Activated CD8-positive, alpha-beta memory T cell treated with anti-CD3 and anti-CD28 coated beads for 24 hours (primary cell): ENCODE measurements at regions not wholly inside any gene's neighbourhood (a gene's known extent, or its start where the extent isn't known, plus 50 kb on each side); places are given as distances from the start of the nearest gene placed in this dataset.
"Not testable (repeated sequence)": the region's sequence is repeated elsewhere in the genome, so short reads cannot be mapped to it uniquely, and the experiment has no call there.

Experiments used
- DNase-seq: peaks from one replicate; pipeline ENCODE4 v3.0.0-alpha.2; 2020

DNA sequence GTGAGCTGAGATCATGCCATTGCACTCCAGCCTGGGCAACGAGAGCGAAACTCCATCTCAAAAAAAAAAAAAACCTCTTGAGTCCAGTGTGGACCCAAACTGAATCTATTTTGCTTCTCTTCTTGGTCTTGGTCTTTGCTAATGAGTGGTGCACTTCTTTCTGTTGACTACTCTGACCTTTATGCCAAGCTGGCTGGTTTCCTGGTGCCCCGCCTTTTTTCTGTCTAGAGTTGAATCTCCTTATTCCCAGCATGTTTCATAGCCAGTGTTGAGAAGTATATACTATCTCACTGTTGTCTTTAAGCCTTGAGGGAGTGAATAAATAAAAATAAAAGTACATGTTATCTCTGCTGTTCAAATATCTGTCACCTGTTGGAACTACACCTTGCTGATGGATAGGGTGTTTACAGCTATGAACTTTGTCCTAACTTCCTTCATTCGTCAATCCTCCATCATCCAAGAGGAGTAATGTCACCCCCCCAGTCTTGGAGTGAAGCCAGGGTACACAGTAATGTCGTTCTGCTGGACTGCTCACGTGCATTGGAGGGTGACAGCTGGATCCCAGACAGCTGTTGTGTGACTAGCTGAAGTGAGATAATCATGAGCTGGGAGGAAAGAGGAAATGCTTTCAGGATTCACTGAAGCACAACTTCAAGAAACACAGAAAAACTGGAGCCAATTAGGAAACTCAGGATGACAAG is 99.3 kb upstream of the PRKG2 start:
- no peak for DNase-seq

DNA sequence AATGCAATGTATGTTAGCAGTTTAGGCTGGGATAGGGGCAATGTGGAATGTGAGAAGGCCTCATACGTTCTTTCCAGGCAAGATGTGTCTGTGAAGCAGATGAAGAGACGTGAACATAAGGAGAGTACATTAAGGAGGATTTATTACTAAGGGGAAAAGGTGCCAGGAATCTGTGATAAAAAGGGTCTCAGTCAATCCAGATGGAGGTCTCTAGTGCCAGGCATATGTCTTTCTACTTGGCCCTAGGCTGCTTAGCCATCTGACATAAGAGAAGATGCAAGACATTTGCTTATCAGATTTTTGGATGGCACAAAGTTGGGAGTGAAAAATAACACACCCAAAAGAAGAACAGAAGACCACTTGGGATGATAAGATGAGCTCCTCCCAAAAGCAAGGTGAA is 93.0 kb upstream of the PRKG2 start:
- DNase-seq, result no peak

DNA sequence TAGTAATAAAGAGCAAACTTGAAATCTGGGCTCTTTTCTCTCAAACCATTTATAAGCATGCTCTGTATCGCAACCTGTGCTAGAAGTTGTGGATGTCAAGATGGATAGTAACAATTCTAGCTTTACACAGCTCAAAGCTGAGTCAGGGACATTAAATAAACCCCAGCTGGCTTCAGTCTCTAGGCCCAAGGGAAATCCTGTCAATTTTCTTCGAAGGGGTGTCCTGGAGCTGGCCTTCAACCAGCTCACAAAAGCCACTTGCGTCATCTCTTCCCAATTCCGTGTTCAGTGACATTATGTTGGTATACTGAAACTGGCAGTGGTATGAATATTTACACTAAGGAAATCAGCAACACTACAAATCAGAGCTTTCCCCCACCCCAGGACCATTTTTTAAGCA is 89.8 kb upstream of the PRKG2 start:
- no peak for DNase-seq

DNA sequence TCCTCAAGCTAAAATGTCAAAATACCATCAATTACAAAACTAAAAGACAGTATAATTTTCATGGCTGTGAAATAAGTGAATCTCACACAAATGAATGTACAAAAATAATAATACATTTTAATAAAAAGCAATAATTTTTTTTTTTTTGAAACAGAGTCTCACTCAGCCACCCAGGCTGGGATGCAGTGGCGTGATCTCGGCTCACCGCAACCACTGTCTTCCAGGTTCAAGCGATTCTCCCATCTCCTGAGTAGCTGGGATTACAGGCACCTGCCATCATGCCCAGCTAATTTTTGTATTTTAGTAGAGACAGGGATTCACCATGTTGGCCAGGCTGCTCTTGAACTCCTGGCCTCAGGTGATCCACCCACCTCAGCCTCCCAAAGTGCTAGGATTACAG is 85.3 kb upstream of the PRKG2 start:
- not testable (repeated sequence) for DNase-seq

DNA sequence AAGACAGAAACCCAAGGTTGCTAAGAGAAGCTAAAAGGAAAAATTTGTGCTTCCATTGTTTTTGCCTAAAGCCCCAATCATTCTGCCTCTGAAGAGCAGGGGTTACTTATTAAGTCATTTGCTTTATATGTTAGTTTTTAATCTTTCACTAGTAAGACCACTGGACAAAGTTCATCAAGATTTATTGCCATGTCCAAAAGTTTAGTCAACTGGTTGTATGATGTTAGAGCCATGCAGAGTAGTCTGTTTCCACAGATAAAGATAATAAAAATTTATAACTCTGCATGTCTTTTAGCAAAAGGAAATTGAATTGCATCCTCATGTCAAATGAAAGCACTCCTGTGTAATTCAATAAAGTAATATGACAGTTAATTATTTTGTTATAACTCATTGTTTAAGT is 75.8 kb upstream of the PRKG2 start:
- DNase-seq, result no peak

DNA sequence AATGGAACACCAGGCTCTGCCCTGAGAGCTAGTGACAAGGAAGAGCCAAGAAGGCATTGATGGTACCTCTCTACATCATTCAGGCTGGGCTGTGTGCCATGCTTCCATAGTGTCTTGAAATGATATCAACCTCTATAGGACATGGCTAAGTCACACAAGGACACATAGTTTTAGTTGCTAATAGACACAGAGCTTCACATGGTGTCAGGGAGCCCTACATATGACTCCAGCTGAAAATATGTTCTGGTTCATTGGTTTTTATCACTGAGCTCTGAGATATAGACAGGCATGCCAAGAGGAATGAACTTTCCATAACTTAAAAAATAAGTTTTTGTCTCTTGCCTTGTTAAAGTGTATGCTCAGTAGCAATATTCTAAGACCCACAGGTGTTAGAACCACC is 72.1 kb upstream of the PRKG2 start:
- DNase-seq, result no peak

DNA sequence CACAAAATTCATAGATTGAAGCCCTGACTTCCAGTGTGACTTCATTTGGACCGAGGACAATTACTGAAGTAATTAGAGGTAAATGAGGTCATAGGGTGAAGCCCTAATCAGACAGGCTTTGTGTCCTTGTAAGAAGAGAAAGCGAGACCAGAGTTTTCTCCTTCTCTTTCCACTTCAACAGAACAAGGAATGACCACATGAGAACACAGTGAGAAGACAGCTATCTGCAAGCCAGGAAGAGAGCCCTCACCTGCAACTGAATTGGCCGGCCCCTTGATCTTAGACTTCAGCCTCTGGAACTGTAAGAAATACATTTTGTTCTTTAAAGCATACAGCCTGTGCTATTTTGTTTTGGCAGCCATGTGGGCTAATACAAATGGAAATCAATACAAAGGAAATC is 67.1 kb upstream of the PRKG2 start:
- DNase-seq, result no peak

DNA sequence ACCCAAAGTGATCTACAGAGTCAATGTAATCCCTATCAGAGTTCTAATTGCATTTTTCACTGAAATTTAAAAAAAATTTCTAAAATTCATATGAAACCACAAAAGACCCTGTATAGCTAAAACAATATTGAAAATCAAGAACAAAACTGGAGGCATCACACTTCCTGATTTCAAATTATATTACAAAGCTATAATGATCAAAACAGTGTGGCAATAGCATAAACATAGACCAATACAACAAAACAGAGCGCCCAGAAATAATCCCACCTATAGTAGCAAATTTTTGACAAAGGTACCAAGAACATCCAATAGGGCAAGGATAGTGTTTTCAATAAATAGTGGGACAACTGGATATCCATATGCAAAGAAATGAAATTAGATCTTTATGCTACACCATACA is 59.4 kb upstream of the PRKG2 start:
- DNase-seq, result no peak

DNA sequence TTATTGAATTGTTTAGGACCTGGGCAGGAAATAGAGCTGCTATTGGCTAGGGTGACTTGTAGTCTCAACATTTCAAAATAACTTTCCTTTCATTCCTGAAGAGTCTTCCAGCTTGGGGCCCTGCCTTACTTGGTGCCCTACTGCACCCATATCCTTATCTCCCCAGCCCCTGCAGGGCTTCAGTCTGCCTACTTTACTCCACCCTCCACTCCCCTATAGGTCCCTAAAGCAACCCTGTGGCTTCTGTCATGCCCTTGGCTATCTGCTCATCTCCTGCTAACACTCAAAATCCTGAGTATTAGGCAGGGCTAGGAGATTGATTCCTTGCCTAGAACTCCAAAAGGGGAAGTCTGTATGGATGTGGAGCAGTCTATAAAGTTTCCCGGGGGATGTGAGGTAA is 57.6 kb upstream of the PRKG2 start:
- no peak for DNase-seq
